BLaER1 (cell line): ENCODE measurements at regions not wholly inside any gene's neighbourhood (a gene's known extent, or its start where the extent isn't known, plus 50 kb on each side); places are given as distances from the start of the nearest gene placed in this dataset.

ENCODE experiments used
- H3K27ac ChIP-seq: shearing (Covaris generic); formaldehyde crosslinking; 2 replicates; pipeline ENCODE4 v1.8.1; 2022
- H3K27me3 ChIP-seq: shearing (Covaris generic); formaldehyde crosslinking; 2 replicates; pipeline ENCODE4 v1.8.1; 2022
- H3K36me3 ChIP-seq: shearing (Covaris generic); formaldehyde crosslinking; 2 replicates; pipeline ENCODE4 v1.8.1; 2022
- H3K4me1 ChIP-seq: shearing (Covaris generic); formaldehyde crosslinking; 2 replicates; pipeline ENCODE4 v1.8.1; 2022
- H3K4me2 ChIP-seq: shearing (Covaris generic); formaldehyde crosslinking; 2 replicates; pipeline ENCODE4 v1.8.1; 2022
- H3K4me3 ChIP-seq: shearing (Covaris generic); formaldehyde crosslinking; 2 replicates; pipeline ENCODE4 v1.8.1; 2022
- H3K9ac ChIP-seq: shearing (Covaris generic); formaldehyde crosslinking; 2 replicates; pipeline ENCODE4 v1.8.1; 2022
- H3K9me3 ChIP-seq: shearing (Covaris generic); formaldehyde crosslinking; 2 replicates; pipeline ENCODE4 v1.8.1; 2022
- H4K20me1 ChIP-seq: shearing (Covaris generic); formaldehyde crosslinking; 2 replicates; pipeline ENCODE4 v1.8.1; 2022
- Cebpa-rat ChIP-seq: shearing (Covaris generic); IDR thresholded peaks from 2 replicates; pipeline ENCODE4 v1.8.1; 2022

DNA sequence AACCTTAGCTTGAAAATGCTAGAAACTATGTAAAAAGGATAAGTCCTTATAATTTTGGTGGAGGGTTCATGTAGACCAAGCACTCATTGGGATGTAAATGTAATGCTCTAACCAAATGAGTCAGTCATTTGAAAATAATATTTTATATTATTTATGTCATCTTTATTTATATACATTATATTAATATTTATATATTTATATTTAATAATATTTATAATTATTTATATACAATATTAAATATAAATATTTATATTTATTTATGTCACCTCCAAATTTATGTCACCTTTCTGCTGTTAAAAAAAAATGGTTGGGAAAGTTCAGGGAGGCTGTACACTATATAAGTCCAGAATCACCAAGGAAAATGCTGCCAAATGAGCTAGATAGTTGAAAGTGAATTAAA lies 254.3 kb downstream of the FIGN start:
- TF ChIP-seq Cebpa-rat: no peak
- no peaks in the 10 kb centered on the region for H4K20me1 ChIP-seq
- H3K27ac ChIP-seq: no peak overlapping the region
- H3K4me3 ChIP-seq: no peak overlapping the region
- no peaks in the 10 kb centered on the region for H3K27me3 ChIP-seq
- H3K9me3 ChIP-seq: no peaks in the 10 kb centered on the region
- no peak overlapping the region for H3K9ac ChIP-seq
- H3K4me2 ChIP-seq: no peak overlapping the region
- no peaks in the 10 kb centered on the region for H3K36me3 ChIP-seq
- H3K4me1 ChIP-seq: no peaks in the 10 kb centered on the region

DNA sequence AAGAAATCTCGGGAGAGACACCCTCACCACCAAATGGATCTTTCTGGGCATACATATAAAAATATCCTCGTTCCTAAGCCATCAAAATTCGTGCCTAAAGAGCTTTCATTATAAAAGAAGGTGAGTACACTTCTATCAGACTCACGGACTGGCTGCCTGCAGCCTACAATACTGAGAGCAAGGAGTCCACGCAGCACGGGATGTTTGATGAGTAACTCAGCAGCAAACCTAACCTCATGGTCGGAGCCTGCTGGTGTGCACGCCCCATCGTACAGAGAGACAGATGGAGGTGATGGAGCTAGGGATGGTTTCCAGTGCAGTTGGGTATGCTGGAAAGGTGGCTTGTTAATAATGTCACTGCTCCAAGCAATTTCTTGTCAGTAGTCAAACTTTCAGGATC lies 256.2 kb downstream of the FIGN start:
- Histone ChIP-seq H3K4me1 (no peaks in the 10 kb centered on the region), H3K4me3 (no peak overlapping the region), H3K4me2 (no peak overlapping the region), H3K27me3 (no peaks in the 10 kb centered on the region), H3K27ac (no peak overlapping the region), H3K9me3 (no peaks in the 10 kb centered on the region), H3K9ac (no peak overlapping the region), H3K36me3 (no peaks in the 10 kb centered on the region), H4K20me1 (no peaks in the 10 kb centered on the region)
- no peak for TF ChIP-seq Cebpa-rat

DNA sequence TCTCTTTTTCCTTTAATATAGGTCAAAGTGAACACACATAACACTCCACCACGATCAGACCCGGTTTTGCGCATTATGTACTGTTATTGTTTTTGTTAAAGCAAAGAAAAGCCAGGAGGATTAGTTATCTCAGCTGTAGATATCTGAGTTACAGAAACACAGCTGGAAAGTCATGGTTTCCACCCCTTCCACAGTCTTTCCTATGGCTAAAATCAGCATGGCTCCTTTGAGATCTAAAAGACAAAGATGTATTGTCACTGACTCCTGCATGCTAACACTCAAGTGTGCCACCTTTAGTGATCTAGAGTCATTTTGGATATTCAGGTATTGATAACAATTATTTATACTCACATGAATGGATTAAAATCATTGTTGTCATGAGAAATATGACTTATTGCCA lies 260.0 kb downstream of the FIGN start:
- no peak for TF ChIP-seq Cebpa-rat
- no peak overlapping the region for H3K4me3 ChIP-seq
- no peaks in the 10 kb centered on the region for H3K9me3 ChIP-seq
- no peaks in the 10 kb centered on the region for H3K36me3 ChIP-seq
- no peak overlapping the region for H3K27ac ChIP-seq
- no peak overlapping the region for H3K4me2 ChIP-seq
- H3K9ac ChIP-seq: no peak overlapping the region
- no peaks in the 10 kb centered on the region for H3K27me3 ChIP-seq
- no peaks in the 10 kb centered on the region for H4K20me1 ChIP-seq
- H3K4me1 ChIP-seq: peaks cover 20% of the 10 kb centered on the region

DNA sequence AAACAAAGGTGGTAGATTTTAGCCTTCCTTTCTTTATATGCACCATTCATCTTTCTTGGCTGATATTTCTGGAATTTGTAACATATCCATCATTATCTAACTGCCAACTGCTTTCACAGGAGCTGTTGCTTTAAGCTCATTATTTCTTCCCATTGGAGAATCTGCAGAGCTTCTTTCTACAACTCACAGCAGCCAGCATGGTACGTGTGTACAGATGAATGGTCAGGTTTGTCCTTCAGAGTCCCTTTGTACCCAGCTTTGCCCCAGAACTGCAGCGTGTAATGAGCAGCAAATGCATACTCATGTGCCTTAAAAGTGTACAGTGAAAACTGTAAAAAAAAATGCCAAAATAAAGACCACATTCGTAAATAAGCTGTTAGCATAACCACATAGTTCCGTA lies 260.9 kb downstream of the FIGN start:
- H3K4me2 ChIP-seq: no peak overlapping the region
- no peaks in the 10 kb centered on the region for H4K20me1 ChIP-seq
- no peaks in the 10 kb centered on the region for H3K36me3 ChIP-seq
- peaks cover 20% of the 10 kb centered on the region for H3K4me1 ChIP-seq
- no peaks in the 10 kb centered on the region for H3K27me3 ChIP-seq
- H3K27ac ChIP-seq: no peak overlapping the region
- TF ChIP-seq Cebpa-rat: no peak
- H3K4me3 ChIP-seq: no peak overlapping the region
- no peaks in the 10 kb centered on the region for H3K9me3 ChIP-seq
- H3K9ac ChIP-seq: no peak overlapping the region

DNA sequence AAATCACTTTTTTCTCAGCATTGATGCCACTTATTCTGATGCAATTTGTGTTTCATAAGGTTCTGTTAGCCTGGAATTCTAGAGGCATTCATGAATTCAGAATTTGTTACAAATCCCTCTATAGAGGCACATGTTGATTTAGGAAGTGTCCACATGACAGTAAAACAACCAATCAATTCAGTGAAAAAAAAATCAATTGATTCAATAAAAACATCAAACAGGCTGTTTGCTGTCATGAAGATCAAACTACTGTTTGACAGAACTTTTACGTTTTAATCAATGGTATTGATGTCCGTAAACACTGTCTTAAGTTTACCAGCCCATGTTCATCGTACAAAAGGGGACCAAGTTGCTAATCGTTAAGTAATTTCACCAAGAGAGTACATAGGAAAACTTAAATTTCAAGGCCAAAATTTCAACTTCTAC lies 261.5 kb downstream of the FIGN start:
- H3K36me3 ChIP-seq: no peaks in the 10 kb centered on the region

DNA sequence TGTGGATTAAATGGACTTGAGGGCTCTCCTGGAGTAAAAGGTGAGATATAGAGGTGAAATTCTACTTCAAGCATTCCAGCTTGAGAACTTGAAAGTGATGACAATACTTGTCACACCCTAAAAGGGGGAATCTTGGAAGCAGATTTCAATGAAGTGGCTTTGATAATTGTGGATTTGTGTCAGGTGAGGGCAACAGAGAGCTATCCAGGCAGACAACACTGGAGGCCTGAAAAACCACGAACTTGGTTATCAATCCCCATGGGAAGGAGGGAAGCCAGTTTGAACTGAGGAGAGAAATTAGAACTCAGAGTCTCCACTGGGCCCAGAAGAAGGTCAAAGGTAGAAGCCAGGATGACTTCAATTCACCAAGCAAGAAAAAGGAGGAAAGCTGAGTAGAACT lies 263.9 kb downstream of the FIGN start:
- Histone ChIP-seq H3K27ac (no peak overlapping the region), H3K4me1 (peaks cover 20% of the 10 kb centered on the region), H3K27me3 (no peaks in the 10 kb centered on the region), H4K20me1 (no peaks in the 10 kb centered on the region), H3K36me3 (no peaks in the 10 kb centered on the region), H3K4me2 (peak overlapping the region; percentile 27), H3K9ac (no peak overlapping the region), H3K9me3 (no peaks in the 10 kb centered on the region), H3K4me3 (no peak overlapping the region)
- no peak for TF ChIP-seq Cebpa-rat

More for the DNA sequence above, 261.5 kb downstream of the FIGN start:
- no peaks in the 10 kb centered on the region for H3K9me3 ChIP-seq
- no peak overlapping the region for H3K4me3 ChIP-seq
- no peaks in the 10 kb centered on the region for H4K20me1 ChIP-seq
- H3K4me2 ChIP-seq: no peak overlapping the region
- H3K27ac ChIP-seq: no peak overlapping the region
- H3K4me1 ChIP-seq: peaks cover 20% of the 10 kb centered on the region
- no peak for TF ChIP-seq Cebpa-rat
- no peak overlapping the region for H3K9ac ChIP-seq
- H3K27me3 ChIP-seq: no peaks in the 10 kb centered on the region

DNA sequence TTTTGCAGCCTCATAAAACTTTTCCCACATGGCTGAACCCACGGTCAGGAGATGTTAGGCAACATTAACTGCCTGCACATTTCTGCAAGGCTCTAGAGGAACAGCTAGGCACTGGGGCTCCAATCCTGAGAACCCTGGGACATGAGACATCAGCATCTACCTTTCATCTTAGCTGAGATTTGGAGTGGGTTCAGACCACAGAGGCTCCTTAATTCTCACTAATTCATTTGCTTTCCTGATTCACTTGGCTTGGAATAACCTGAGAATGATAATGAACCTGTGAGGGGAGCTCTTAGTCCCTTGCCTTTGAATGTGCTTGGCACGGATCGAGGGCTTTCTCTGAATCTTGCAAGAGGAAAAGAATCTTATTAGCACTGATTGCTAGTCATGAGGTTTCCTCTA lies 266.2 kb downstream of the FIGN start:
- Histone ChIP-seq H4K20me1 (no peaks in the 10 kb centered on the region), H3K4me2 (no peak overlapping the region), H3K27me3 (no peaks in the 10 kb centered on the region), H3K4me3 (no peak overlapping the region), H3K9me3 (no peaks in the 10 kb centered on the region), H3K36me3 (no peaks in the 10 kb centered on the region), H3K4me1 (peaks cover 20% of the 10 kb centered on the region), H3K9ac (no peak overlapping the region), H3K27ac (no peak overlapping the region)
- TF ChIP-seq Cebpa-rat: no peak

DNA sequence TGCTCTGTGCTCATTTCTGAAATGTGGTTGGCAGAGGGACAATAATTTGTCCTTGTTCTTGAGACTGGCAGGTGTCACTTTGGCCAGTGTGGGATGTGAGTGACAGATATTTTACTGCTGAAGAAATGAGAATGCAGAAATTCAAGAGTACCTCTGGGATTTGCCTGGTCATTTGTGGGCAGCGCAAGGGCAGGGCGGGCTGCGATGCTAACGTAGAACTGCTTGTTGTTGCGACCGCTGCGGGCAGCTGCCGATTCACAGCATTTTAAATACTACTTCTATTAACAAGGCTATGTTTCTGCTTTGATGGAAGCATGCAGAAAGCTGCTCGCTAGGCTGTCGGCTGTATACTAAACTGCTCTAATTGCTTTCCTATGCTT lies 268.6 kb downstream of the FIGN start:
- Histone ChIP-seq H3K27ac (no peak overlapping the region), H3K27me3 (no peaks in the 10 kb centered on the region), H3K4me2 (no peak overlapping the region), H4K20me1 (no peaks in the 10 kb centered on the region), H3K9ac (no peak overlapping the region), H3K9me3 (no peaks in the 10 kb centered on the region), H3K36me3 (no peaks in the 10 kb centered on the region), H3K4me1 (peaks cover 6% of the 10 kb centered on the region), H3K4me3 (no peak overlapping the region)
- no peak for TF ChIP-seq Cebpa-rat

DNA sequence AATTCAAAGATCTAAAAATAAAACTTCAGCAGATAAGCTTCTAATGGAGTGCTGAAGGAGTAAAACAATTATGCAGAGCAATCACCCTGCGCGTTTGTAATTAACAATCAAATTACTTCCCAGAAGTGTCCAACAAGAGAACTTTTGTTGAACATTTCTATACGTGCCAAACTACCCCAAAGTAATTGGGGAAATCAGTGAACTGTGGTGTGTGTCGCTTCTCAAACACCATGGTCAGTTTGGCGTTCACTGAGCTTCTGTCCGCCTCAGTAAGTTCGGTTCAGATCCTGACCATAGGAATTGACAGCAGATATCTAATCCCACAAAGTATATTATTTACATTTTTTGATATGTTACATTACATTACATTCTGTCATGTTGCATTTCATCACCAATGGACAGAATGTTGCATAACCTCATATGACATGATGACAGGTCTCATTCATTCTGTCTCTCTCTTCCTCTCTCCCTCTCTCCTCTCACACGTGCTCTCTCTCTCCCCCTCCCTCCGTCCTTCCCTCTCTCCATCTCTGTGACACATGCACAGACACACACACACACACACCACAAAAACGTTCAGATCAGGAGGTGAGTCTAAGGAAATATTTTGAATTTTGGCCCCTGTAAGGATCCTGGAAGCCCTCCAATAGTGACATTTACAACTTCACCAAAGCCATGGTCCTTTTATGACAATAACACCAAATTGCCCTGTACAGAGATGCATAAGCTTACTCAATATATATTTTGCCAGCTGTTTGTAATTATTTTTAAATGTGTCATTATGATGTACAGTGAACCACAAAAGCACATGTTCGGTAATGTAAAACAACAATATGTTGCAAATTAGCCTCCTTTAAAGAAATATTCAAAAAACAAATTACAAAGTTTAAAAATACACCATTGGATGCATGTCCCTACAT lies 269.2 kb downstream of the FIGN start:
- Histone ChIP-seq H3K9me3 (no peaks in the 10 kb centered on the region), H3K4me1 (no peaks in the 10 kb centered on the region), H3K4me3 (no peak overlapping the region), H3K36me3 (no peaks in the 10 kb centered on the region), H4K20me1 (no peaks in the 10 kb centered on the region), H3K9ac (no peak overlapping the region), H3K4me2 (no peak overlapping the region), H3K27me3 (no peaks in the 10 kb centered on the region), H3K27ac (no peak overlapping the region)
- no peak for TF ChIP-seq Cebpa-rat

DNA sequence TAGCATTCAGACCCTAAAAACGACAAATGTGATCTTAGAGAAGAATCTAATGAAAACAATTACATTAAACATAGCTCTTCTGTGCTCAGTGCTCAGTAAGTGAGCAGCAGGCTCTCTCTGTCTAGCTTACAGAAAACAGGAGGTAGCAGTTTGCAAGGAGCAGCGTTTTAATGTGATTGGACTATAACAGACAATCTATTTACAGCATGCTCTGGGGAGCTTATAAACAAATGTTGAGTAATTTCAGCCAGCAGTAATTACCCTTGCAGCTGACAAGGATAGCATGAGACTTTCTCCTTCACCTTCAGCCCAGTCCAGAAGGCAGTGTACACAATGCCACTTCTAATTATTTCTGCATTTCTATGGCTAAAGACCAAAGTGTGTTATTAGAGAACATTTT lies 270.4 kb downstream of the FIGN start:
- Histone ChIP-seq H3K9ac (no peak overlapping the region), H3K27ac (no peak overlapping the region), H3K9me3 (no peaks in the 10 kb centered on the region), H3K4me3 (no peak overlapping the region), H4K20me1 (no peaks in the 10 kb centered on the region), H3K36me3 (no peaks in the 10 kb centered on the region), H3K27me3 (no peaks in the 10 kb centered on the region), H3K4me1 (no peaks in the 10 kb centered on the region), H3K4me2 (no peak overlapping the region)
- TF ChIP-seq Cebpa-rat: no peak
